ENCODE measurements at regions not wholly inside any gene's neighbourhood (a gene's known extent, or its start where the extent isn't known, plus 50 kb on each side); places are given as distances from the start of the nearest gene placed in this dataset.

- TF ChIP-seq IRF1 (CRISPR knock-in tag; IDR thresholded peaks at IDR 0.05) (no peak), HMGA2 (CRISPR knock-in tag; IDR thresholded peaks at IDR 0.05) (no peak), ZNF423 (CRISPR knock-in tag; IDR thresholded peaks at IDR 0.05) (no peak)
Observed at GRCh38 chr4:165662341-165662740, 210.7 kb upstream of the TLL1 start (continued).

GRCh38 chr4:165663411-165663810 lies 209.6 kb upstream of the TLL1 start:
- ChIA-PET CTCF (interaction anchor here (1.1 kb wide), 1 partner anchor 15 kb away, joined by 4 read pairs; no protein-coding TSS in a partner anchor), POLR2A (no interaction called here)
- no peaks in the 10 kb centered on the region for H3K9me3 Mint-ChIP-seq
- no peak overlapping the region for H3K4me3 Mint-ChIP-seq
- peaks cover 12% of the 10 kb centered on the region for H3K4me1 Mint-ChIP-seq
- no peak for TF ChIP-seq IRF2 (CRISPR knock-in tag; IDR thresholded peaks at IDR 0.05; ENCODE audit: borderline replicate concordance, low read depth)
- TF ChIP-seq ZNF281 (CRISPR knock-in tag; IDR thresholded peaks at IDR 0.05) = no peak
- TF ChIP-seq SOX15 (CRISPR knock-in tag; IDR thresholded peaks at IDR 0.05) = no peak
- no peak for TF ChIP-seq ATF1 (CRISPR knock-in tag; IDR thresholded peaks at IDR 0.05)
- TF ChIP-seq CBFB (CRISPR knock-in tag; IDR thresholded peaks at IDR 0.05; ENCODE audit: low read depth) = no peak
- TF ChIP-seq PRDM15 (CRISPR knock-in tag; IDR thresholded peaks at IDR 0.05) = no peak
- no peak for TF ChIP-seq SMAD4 (CRISPR knock-in tag; IDR thresholded peaks at IDR 0.05)
- TF ChIP-seq MXD4 (CRISPR knock-in tag; IDR thresholded peaks at IDR 0.05; ENCODE audit: borderline replicate concordance) = no peak
- no peak for TF ChIP-seq ZNF138 (CRISPR knock-in tag; conservative IDR thresholded peaks at IDR 0.05)
- no peak for TF ChIP-seq USF1 (CRISPR knock-in tag; IDR thresholded peaks at IDR 0.05)
- no peak for TF ChIP-seq GTF2I (CRISPR knock-in tag; conservative IDR thresholded peaks at IDR 0.05)
- TF ChIP-seq HMGXB4 (CRISPR knock-in tag; IDR thresholded peaks at IDR 0.05) = no peak
- no peak for TF ChIP-seq PREB (CRISPR knock-in tag; IDR thresholded peaks at IDR 0.05; ENCODE audit: borderline replicate concordance)
- no peak for TF ChIP-seq EMX1 (CRISPR knock-in tag; IDR thresholded peaks at IDR 0.05)
- no peak for TF ChIP-seq ZNF425 (CRISPR knock-in tag; conservative IDR thresholded peaks at IDR 0.05)
- TF ChIP-seq ATF2 (CRISPR knock-in tag; IDR thresholded peaks at IDR 0.05; ENCODE audit: borderline replicate concordance, low read depth) = no peak
- no peak for TF ChIP-seq ZNF121 (CRISPR knock-in tag; IDR thresholded peaks at IDR 0.05)
- TF ChIP-seq TEAD4 (CRISPR knock-in tag; IDR thresholded peaks at IDR 0.05) = no peak
- TF ChIP-seq CREM (CRISPR knock-in tag; IDR thresholded peaks at IDR 0.05) = no peak
- no peak for ATAC-seq
- no peak for DNase-seq (ENCODE audit: low spot score)
- H3K27me3 Mint-ChIP-seq (ENCODE audit: low read depth) = peaks cover 20% of the 10 kb centered on the region
- no peak overlapping the region for H3K27ac Mint-ChIP-seq
- H3K36me3 Mint-ChIP-seq = no peaks in the 10 kb centered on the region

Measured in WTC11 (cell line).